H9 (cell line): ENCODE measurements at regions not wholly inside any gene's neighbourhood (a gene's known extent, or its start where the extent isn't known, plus 50 kb on each side); places are given as distances from the start of the nearest gene placed in this dataset.

Experiments used
- DNase-seq: peaks from one replicate; pipeline ENCODE4 v3.0.0-alpha.2; 2017
- H2AFZ ChIP-seq: one replicate; pipeline ENCODE4 v1.6.1; 2013; ENCODE audit warnings: mild to moderate bottlenecking, low read length, control low read depth, moderate library complexity
- H2AK5ac ChIP-seq: 2 replicates; pipeline ENCODE4 v1.6.1; 2013; ENCODE audit warnings: low read length, control low read depth, mixed read lengths; ENCODE audit not compliant: insufficient read length
- H2BK120ac ChIP-seq: one replicate; pipeline ENCODE4 v1.6.1; 2013; ENCODE audit warnings: low read depth, mild to moderate bottlenecking, low read length, control low read depth, inconsistent platforms; ENCODE audit not compliant: poor library complexity, severe bottlenecking
- H2BK12ac ChIP-seq: 2 replicates; pipeline ENCODE4 v1.6.1; 2013; ENCODE audit warnings: low read length, control low read depth, mixed read lengths, low read depth; ENCODE audit not compliant: insufficient read length
- H2BK15ac ChIP-seq: 2 replicates; pipeline ENCODE4 v1.6.1; 2013; ENCODE audit warnings: low read depth, low read length, control low read depth
- H2BK20ac ChIP-seq: one replicate; pipeline ENCODE4 v1.6.1; 2013; ENCODE audit warnings: low read depth, mild to moderate bottlenecking, low read length, control low read depth, inconsistent platforms; ENCODE audit not compliant: poor library complexity, severe bottlenecking
- H2BK5ac ChIP-seq: 2 replicates; pipeline ENCODE4 v1.6.1; 2013; ENCODE audit warnings: low read length, control low read depth, mixed read lengths; ENCODE audit not compliant: insufficient read length
- H3K14ac ChIP-seq: 2 replicates; pipeline ENCODE4 v1.6.1; 2013; ENCODE audit warnings: low read length, control low read depth; ENCODE audit not compliant: insufficient read depth
- H3K18ac ChIP-seq: 2 replicates; pipeline ENCODE4 v1.6.1; 2013; ENCODE audit warnings: low read depth, mild to moderate bottlenecking, mixed read lengths, low read length, control low read depth; ENCODE audit not compliant: insufficient read length
- H3K23ac ChIP-seq: 2 replicates; pipeline ENCODE4 v1.6.1; 2013; ENCODE audit warnings: low read length, control low read depth, mixed read lengths, low read depth; ENCODE audit not compliant: insufficient read length
- H3K23me2 ChIP-seq: 2 replicates; pipeline ENCODE4 v1.6.1; 2013; ENCODE audit warnings: low read depth, mild to moderate bottlenecking, mixed read lengths, low read length, control low read depth; ENCODE audit not compliant: insufficient read length, poor library complexity, severe bottlenecking
- H3K27ac ChIP-seq: 2 replicates; pipeline ENCODE4 v1.5.1; 2013; ENCODE audit warnings: low read length, control low read depth, mixed read lengths, low read depth; ENCODE audit not compliant: insufficient read length
- H3K27me3 ChIP-seq: 2 replicates; pipeline ENCODE4 v1.6.1; 2013; ENCODE audit warnings: low read length, control low read depth, inconsistent platforms; ENCODE audit not compliant: insufficient read depth
- H3K4ac ChIP-seq: 2 replicates; pipeline ENCODE4 v1.6.1; 2013; ENCODE audit warnings: low read depth, mild to moderate bottlenecking, control low read depth, inconsistent platforms, low read length, moderate library complexity
- H3K4me1 ChIP-seq: 2 replicates; pipeline ENCODE4 v1.6.1; 2013; ENCODE audit warnings: low read length, control low read depth, inconsistent platforms; ENCODE audit not compliant: insufficient read depth
- H3K4me2 ChIP-seq: 2 replicates; pipeline ENCODE4 v1.6.1; 2013; ENCODE audit warnings: low read length, control low read depth, mixed read lengths; ENCODE audit not compliant: insufficient read length, insufficient read depth
- H3K56ac ChIP-seq: 2 replicates; pipeline ENCODE4 v1.6.1; 2013; ENCODE audit warnings: low read depth, mild to moderate bottlenecking, mixed read lengths, low read length, control low read depth; ENCODE audit not compliant: insufficient read length
- H3K79me1 ChIP-seq: 2 replicates; pipeline ENCODE4 v1.6.1; 2013; ENCODE audit warnings: low read depth, mild to moderate bottlenecking, moderate library complexity, low read length, control low read depth, inconsistent platforms; ENCODE audit not compliant: insufficient read depth, poor library complexity, severe bottlenecking
- H3K79me2 ChIP-seq: 2 replicates; pipeline ENCODE4 v1.6.1; 2013; ENCODE audit warnings: low read length, control low read depth, inconsistent platforms; ENCODE audit not compliant: insufficient read depth
- H3K9ac ChIP-seq: 2 replicates; pipeline ENCODE4 v1.6.1; 2013; ENCODE audit warnings: low read length, control low read depth, mixed read lengths; ENCODE audit not compliant: insufficient read length; ENCODE audit errors: extremely low read depth
- H3K9me3 ChIP-seq: one replicate; pipeline ENCODE4 v1.6.1; 2013; ENCODE audit warnings: low read depth, low read length, inconsistent platforms; ENCODE audit not compliant: control insufficient read depth
- H3T11ph ChIP-seq: one replicate; pipeline ENCODE4 v1.6.1; 2013; ENCODE audit warnings: mild to moderate bottlenecking, low read length, control low read depth, inconsistent platforms
- H4K20me1 ChIP-seq: one replicate; pipeline ENCODE4 v1.6.1; 2013; ENCODE audit not compliant: control insufficient read depth, insufficient read length, insufficient read depth
- H4K5ac ChIP-seq: 2 replicates; pipeline ENCODE4 v1.6.1; 2013; ENCODE audit warnings: low read depth, mild to moderate bottlenecking, mixed read lengths, low read length, control low read depth; ENCODE audit not compliant: insufficient read length
- H4K8ac ChIP-seq: replicated peaks from 2 replicates; pipeline ENCODE4 v1.6.1; 2013; ENCODE audit warnings: low read length, control low read depth, mixed read lengths, low read depth; ENCODE audit not compliant: insufficient read length
- H4K91ac ChIP-seq: 2 replicates; pipeline ENCODE4 v1.6.1; 2013; ENCODE audit warnings: low read depth, mild to moderate bottlenecking, moderate library complexity, mixed read lengths, low read length, control low read depth; ENCODE audit not compliant: insufficient read length
- H3K27ac Mint-ChIP-seq, 3 experiments: 2 replicates in 2 of 3; 3 replicates in 1 of 3; pipeline ENCODE4 v1.8.0; 2020 to 2021; ENCODE audit warnings: mixed read lengths in 3 of 3, mild to moderate bottlenecking in 1 of 3, moderate library complexity in 1 of 3
- H3K27me3 Mint-ChIP-seq: 2 replicates; pipeline ENCODE4 v1.8.0; 2021; ENCODE audit warnings: low read depth, mild to moderate bottlenecking, moderate library complexity, mixed read lengths
- H3K36me3 Mint-ChIP-seq, 3 experiments: 2 replicates in 2 of 3; 3 replicates in 1 of 3; pipeline ENCODE4 v1.8.0; 2020 to 2021; ENCODE audit warnings: low read depth in 3 of 3, mixed read lengths in 3 of 3; ENCODE audit not compliant: insufficient read depth in 1 of 3
- H3K4me1 Mint-ChIP-seq, 2 experiments: 2 replicates each; pipeline ENCODE4 v1.8.0; 2020; ENCODE audit warnings: mixed read lengths in 2 of 2
- H3K4me3 Mint-ChIP-seq, 2 experiments: 2 replicates in 1 of 2; 3 replicates in 1 of 2; pipeline ENCODE4 v1.8.0; 2020 to 2021; ENCODE audit warnings: mild to moderate bottlenecking in 2 of 2, mixed read lengths in 2 of 2, moderate library complexity in 1 of 2
- H3K9me3 Mint-ChIP-seq, 2 experiments: 2 replicates in 1 of 2; 3 replicates in 1 of 2; pipeline ENCODE4 v1.8.0; 2020; ENCODE audit warnings: mild to moderate bottlenecking in 2 of 2, mixed read lengths in 2 of 2, moderate library complexity in 1 of 2
- CTCF ChIP-seq: fragments of 200-600 bp; sonication (generic); conservative IDR thresholded peaks from 3 replicates; pipeline ENCODE4 v1.8.0; 2021; ENCODE audit warnings: antibody characterized with exemption, mild to moderate bottlenecking
- WGBS: extraction: QIAGEN DNeasy Blood & Tissue Kit; methylation state at CpG from one replicate; pipeline ENCODE4 v1.1.7; 2013; ENCODE audit warnings: missing lambda C conversion rate, low lambda C conversion rate, mixed read lengths; ENCODE audit not compliant: insufficient read length; ENCODE audit errors: extremely low coverage; 5-methylcytosine and 5-hydroxymethylcytosine counted together

- WGBS, result no CpG with 5 or more reads among the region's 4 CpGs
Measured at GRCh38 chr3:23749609-23750008, 56.1 kb upstream of the UBE2E1 start.

More at GRCh38 chr3:23749609-23750008, 56.1 kb upstream of the UBE2E1 start:
- peak overlapping the region in 1 of 3 experiments; percentile 40; a peak in 1 of 7 replicates for H3K27ac Mint-ChIP-seq
- Histone ChIP-seq H3K14ac (no peak overlapping the region), H3K4ac (no peak overlapping the region), H3K79me1 (no peaks in the 10 kb centered on the region), H2AK5ac (no peak overlapping the region), H4K8ac (no peak overlapping the region), H3K18ac (no peak overlapping the region), H3K23ac (no peak overlapping the region), H2BK120ac (no peak overlapping the region), H4K20me1 (no peaks in the 10 kb centered on the region), H3K27ac (no peak overlapping the region), H3K56ac (no peak overlapping the region), H3K9ac (no peak overlapping the region), H4K5ac (no peak overlapping the region), H2BK15ac (no peak overlapping the region), H2BK12ac (no peak overlapping the region), H2BK20ac (no peak overlapping the region), H2AFZ (no peak overlapping the region), H3K79me2 (no peaks in the 10 kb centered on the region), H3K9me3 (no peaks in the 10 kb centered on the region), H3K23me2 (peaks cover 4% of the 10 kb centered on the region), H4K91ac (no peak overlapping the region), H3K4me1 (peaks cover 9% of the 10 kb centered on the region), H3T11ph (no peak overlapping the region), H3K4me2 (no peak overlapping the region), H2BK5ac (no peak overlapping the region), H3K27me3 (peaks cover 5% of the 10 kb centered on the region; the same call in 1 of the 2 replicates)
- DNase-seq, result no peak
- peaks cover 19% of the 10 kb centered on the region for H3K27me3 Mint-ChIP-seq
- no peaks in the 10 kb centered on the region for H3K9me3 Mint-ChIP-seq
- peaks cover 39 to 45% of the 10 kb centered on the region in 2 experiments for H3K4me1 Mint-ChIP-seq
- H3K36me3 Mint-ChIP-seq, result no peaks in the 10 kb centered on the region
- no peak overlapping the region for H3K4me3 Mint-ChIP-seq
- TF ChIP-seq CTCF, result no peak
